ENCODE measurements at regions not wholly inside any gene's neighbourhood (a gene's known extent, or its start where the extent isn't known, plus 50 kb on each side); places are given as distances from the start of the nearest gene placed in this dataset.

GRCh38 chr10:8138471-8138870 is 84.0 kb downstream of the GATA3 start:
- no peaks in the 10 kb centered on the region for H3K9me3 ChIP-seq (ENCODE audit: control insufficient read depth in 2 of 3, insufficient read depth in 1 of 3, low read length in 3 of 3)
- no peaks in the 10 kb centered on the region for H3K36me3 ChIP-seq (ENCODE audit: control insufficient read depth in 2 of 3, insufficient read depth in 3 of 3, low read length in 3 of 3)
- no peak overlapping the region for H3K4me3 ChIP-seq (ENCODE audit: low read length in 3 of 3)
- FAIRE-seq (no peak), DNase-seq (no peak)
- TF ChIP-seq CTCF (IDR thresholded peaks at IDR 0.05; ENCODE audit: borderline replicate concordance, extremely low read depth, insufficient read depth): no peak
- intact Hi-C loops (cut with DNase I): no loop called here
- no peak overlapping the region for H3K27ac ChIP-seq (ENCODE audit: low read depth in 2 of 2, low read length in 2 of 2)
- H3K27me3 ChIP-seq (ENCODE audit: control insufficient read depth, insufficient read depth, low read length): no peaks in the 10 kb centered on the region
- no peak overlapping the region for H3K9ac ChIP-seq (ENCODE audit: low read length in 3 of 3)
- no peaks in the 10 kb centered on the region for H3K4me1 ChIP-seq (ENCODE audit: control insufficient read depth in 2 of 3, insufficient read depth in 2 of 3, low read depth in 1 of 3, low read length in 3 of 3)

GRCh38 chr10:8144496-8144895 is 90.0 kb downstream of the GATA3 start:
- H3K36me3 ChIP-seq (ENCODE audit: control insufficient read depth in 2 of 3, insufficient read depth in 3 of 3, low read length in 3 of 3): no peaks in the 10 kb centered on the region
- intact Hi-C loops (cut with DNase I): no loop called here

GRCh38 chr10:8146650-8147049 is 92.2 kb downstream of the GATA3 start:
- Histone ChIP-seq H3K36me3 (ENCODE audit: control insufficient read depth in 2 of 3, insufficient read depth in 3 of 3, low read length in 3 of 3) (no peaks in the 10 kb centered on the region), H3K9ac (ENCODE audit: low read length in 3 of 3) (no peak overlapping the region), H3K4me3 (ENCODE audit: low read length in 3 of 3) (no peak overlapping the region), H3K27me3 (ENCODE audit: control insufficient read depth, insufficient read depth, low read length) (no peaks in the 10 kb centered on the region), H3K27ac (ENCODE audit: low read depth in 2 of 2, low read length in 2 of 2) (no peak overlapping the region), H3K4me1 (ENCODE audit: control insufficient read depth in 2 of 3, insufficient read depth in 2 of 3, low read depth in 1 of 3, low read length in 3 of 3) (no peaks in the 10 kb centered on the region), H3K9me3 (ENCODE audit: control insufficient read depth in 2 of 3, insufficient read depth in 1 of 3, low read length in 3 of 3) (no peaks in the 10 kb centered on the region)
- no peak for TF ChIP-seq CTCF (IDR thresholded peaks at IDR 0.05; ENCODE audit: borderline replicate concordance, extremely low read depth, insufficient read depth)
- FAIRE-seq (no peak), DNase-seq (no peak)
- intact Hi-C loops (cut with DNase I): no loop called here

More at GRCh38 chr10:8144496-8144895, 90.0 kb downstream of the GATA3 start:
- H3K9ac ChIP-seq (ENCODE audit: low read length in 3 of 3): no peak overlapping the region
- H3K4me1 ChIP-seq (ENCODE audit: control insufficient read depth in 2 of 3, insufficient read depth in 2 of 3, low read depth in 1 of 3, low read length in 3 of 3): no peaks in the 10 kb centered on the region
- DNase-seq (peak in 2 of 5 donors; percentile 6 to 14), FAIRE-seq (no peak)
- no peak for TF ChIP-seq CTCF (IDR thresholded peaks at IDR 0.05; ENCODE audit: borderline replicate concordance, extremely low read depth, insufficient read depth)
- no peak overlapping the region for H3K4me3 ChIP-seq (ENCODE audit: low read length in 3 of 3)
- H3K27me3 ChIP-seq (ENCODE audit: control insufficient read depth, insufficient read depth, low read length): no peaks in the 10 kb centered on the region
- H3K9me3 ChIP-seq (ENCODE audit: control insufficient read depth in 2 of 3, insufficient read depth in 1 of 3, low read length in 3 of 3): no peaks in the 10 kb centered on the region
- no peak overlapping the region for H3K27ac ChIP-seq (ENCODE audit: low read depth in 2 of 2, low read length in 2 of 2)

GRCh38 chr10:8149991-8150390 is 95.5 kb downstream of the GATA3 start:
- Histone ChIP-seq H3K36me3 (ENCODE audit: control insufficient read depth in 2 of 3, insufficient read depth in 3 of 3, low read length in 3 of 3) (no peaks in the 10 kb centered on the region), H3K4me3 (ENCODE audit: low read length in 3 of 3) (no peak overlapping the region), H3K27me3 (ENCODE audit: control insufficient read depth, insufficient read depth, low read length) (no peaks in the 10 kb centered on the region), H3K9me3 (ENCODE audit: control insufficient read depth in 2 of 3, insufficient read depth in 1 of 3, low read length in 3 of 3) (no peaks in the 10 kb centered on the region), H3K27ac (ENCODE audit: low read depth in 2 of 2, low read length in 2 of 2) (no peak overlapping the region), H3K4me1 (ENCODE audit: control insufficient read depth in 2 of 3, insufficient read depth in 2 of 3, low read depth in 1 of 3, low read length in 3 of 3) (no peaks in the 10 kb centered on the region), H3K9ac (ENCODE audit: low read length in 3 of 3) (no peak overlapping the region)
- intact Hi-C loops (cut with DNase I): no loop called here
- FAIRE-seq (no peak), DNase-seq (no peak)
- TF ChIP-seq CTCF (IDR thresholded peaks at IDR 0.05; ENCODE audit: borderline replicate concordance, extremely low read depth, insufficient read depth): no peak

All from kidney (tissue), 13 donors.